Left kidney (tissue), 1 donor: ENCODE measurements at regions not wholly inside any gene's neighbourhood (a gene's known extent, or its start where the extent isn't known, plus 50 kb on each side); places are given as distances from the start of the nearest gene placed in this dataset.

Source experiments
- DNase-seq: peaks from one replicate; pipeline ENCODE4 v3.0.0-alpha.2; 2013

DNA sequence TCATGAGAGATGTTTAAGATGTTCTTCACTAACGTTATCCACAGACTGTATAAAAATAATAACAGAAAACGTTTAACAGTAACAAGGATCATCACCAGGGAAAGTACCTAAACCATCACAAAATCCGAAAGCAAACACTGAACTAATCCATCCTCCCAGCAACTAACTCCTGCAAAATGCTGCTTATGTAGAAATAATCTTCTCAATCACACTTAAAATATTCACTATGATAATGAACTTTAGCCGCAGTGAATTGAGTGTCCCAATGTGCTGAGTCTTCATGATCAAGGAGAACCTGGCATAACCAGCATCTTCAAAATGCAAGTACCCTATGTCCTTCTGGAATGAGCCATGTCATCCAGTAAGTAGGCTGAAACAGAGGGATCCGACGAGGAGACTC, 166.1 kb downstream of the LTN1 start:
- no peak for DNase-seq

DNA sequence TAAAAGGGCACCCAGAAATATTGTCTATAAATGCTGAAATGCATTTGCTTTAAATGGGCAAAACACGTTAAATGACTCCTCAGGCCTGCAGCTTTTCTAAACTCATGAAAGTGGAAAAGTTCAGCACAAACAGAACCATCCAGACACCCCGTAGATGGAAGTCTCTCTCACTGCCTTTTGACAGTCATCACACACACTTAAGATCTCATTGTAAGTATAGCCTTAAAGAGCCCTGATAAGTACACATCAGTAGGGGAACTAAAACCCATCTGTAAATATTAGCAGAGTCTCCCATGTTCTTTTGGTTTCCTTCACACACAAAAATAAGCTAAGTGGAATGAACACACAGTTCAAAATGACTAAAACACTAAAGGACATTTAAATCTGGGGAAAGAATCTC, 166.7 kb downstream of the LTN1 start:
- DNase-seq, result no peak

GRCh38 chr21:28823429-28823828, 169.2 kb downstream of the LTN1 start:
- DNase-seq, result no peak

- peak; percentile 69 for DNase-seq
Measured at GRCh38 chr21:28822486-28823335, 170.0 kb downstream of the LTN1 start.

- DNase-seq, result no peak
Measured at GRCh38 chr21:28822123-28822399, 170.6 kb downstream of the LTN1 start.

GRCh38 chr21:28821276-28822122, 171.2 kb downstream of the LTN1 start:
- DNase-seq, result no peak

DNA sequence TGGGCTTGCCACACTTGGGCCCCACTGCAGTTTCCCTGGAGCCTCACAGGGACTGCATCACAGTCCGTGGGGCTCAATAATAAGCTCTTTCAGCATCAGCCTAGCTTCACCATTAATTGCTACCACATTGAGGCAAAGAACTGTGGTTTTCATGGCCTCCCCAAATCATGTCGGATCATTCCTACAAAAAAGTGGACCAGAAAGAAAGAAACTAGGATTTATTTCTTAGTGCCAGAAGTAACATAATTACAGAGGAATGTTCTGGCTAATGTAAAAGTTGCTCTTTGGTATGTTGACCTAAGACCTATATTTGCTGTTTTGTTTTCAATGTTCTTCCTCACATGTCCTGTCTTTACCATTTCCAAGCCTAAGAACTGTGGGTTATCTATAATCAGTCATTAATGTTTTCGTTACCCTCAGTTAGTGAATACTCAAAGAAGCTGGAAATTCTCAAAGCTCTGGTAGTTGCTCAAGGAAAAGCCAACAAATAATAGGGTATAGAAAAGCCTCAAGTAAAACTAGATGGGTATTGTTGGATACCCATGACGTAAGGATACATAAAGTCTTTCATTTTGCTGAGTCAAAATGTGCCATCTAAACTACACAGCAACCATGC, 173.9 kb downstream of the LTN1 start:
- DNase-seq, result no peak

DNA sequence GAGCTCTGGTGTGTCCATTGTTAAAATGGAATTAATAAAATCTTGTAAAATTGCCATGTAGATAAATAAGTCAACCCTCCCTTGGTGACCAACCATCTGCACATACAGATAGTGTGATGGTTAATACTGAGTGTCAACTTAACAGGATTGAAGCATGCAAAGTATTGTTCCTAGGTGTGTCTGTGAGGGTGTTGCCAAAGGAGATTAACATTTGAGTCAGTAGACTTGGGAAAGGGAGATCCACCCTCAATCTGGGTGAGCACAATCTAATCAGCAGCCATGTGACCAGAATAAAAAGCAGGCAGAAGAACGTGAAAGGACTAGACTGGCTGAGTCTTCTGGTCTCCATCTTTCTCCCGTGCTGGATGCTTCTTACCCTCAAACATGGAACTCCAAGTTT, 174.8 kb downstream of the LTN1 start:
- DNase-seq, result no peak

GRCh38 chr21:28811860-28812259, 180.8 kb downstream of the LTN1 start:
- DNase-seq, result no peak

- DNase-seq, result no peak
Measured at GRCh38 chr21:28810826-28811524, 181.7 kb downstream of the LTN1 start.

- DNase-seq, result no peak
Measured at GRCh38 chr21:28805885-28806284, 186.8 kb downstream of the LTN1 start.

DNA sequence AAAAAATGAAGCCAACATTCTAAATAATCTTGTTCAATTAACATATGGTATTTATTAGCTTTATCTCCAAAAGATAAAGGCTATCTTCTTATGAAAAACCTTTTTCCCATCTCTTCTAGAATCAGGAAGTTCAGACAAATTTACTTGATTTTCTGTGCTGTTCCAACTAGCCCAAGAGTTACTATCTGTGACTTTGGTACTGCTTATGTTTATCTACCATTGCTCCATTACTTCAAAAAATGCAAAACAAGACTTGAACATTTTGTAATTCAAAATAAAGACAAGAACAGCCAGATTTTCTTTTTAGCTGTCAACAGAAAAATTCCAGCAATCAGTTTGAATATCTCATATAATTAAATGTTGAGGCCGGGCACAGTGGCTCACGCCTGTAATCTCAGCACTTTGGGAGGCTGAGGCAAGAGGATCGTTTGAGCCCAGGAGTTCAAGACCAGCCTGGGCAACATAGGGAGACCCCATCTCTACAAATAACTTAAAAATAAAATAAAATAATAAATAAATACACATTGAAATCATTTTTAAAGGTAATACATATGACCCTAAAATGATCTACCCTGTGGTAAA, 188.5 kb downstream of the LTN1 start:
- no peak for DNase-seq

- DNase-seq, result no peak
Measured at GRCh38 chr21:28801906-28802305, 190.8 kb downstream of the LTN1 start.

DNA sequence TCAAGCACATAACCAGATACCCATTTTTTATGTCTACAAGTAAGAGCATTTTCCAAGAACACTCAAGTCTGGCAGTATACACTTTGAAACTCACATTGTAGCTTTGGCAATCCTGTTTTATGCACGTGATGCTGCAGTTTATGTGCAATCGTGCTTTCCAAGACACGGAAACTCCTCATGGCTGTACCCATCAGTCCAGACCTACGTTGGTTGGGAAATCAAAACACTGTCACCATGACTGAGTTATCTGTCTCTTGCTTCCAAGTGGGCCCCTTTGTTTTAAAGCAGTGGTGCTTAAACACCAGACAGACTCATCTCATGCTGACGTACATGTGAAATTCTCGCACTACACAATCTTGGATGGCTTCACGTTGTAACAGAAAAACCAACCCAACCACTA, 192.8 kb downstream of the LTN1 start:
- DNase-seq, result no peak

- DNase-seq, result no peak
Measured at GRCh38 chr21:28798798-28799197, 193.9 kb downstream of the LTN1 start.

- no peak for DNase-seq
Measured at GRCh38 chr21:28795251-28795650, 197.4 kb downstream of the LTN1 start.

DNA sequence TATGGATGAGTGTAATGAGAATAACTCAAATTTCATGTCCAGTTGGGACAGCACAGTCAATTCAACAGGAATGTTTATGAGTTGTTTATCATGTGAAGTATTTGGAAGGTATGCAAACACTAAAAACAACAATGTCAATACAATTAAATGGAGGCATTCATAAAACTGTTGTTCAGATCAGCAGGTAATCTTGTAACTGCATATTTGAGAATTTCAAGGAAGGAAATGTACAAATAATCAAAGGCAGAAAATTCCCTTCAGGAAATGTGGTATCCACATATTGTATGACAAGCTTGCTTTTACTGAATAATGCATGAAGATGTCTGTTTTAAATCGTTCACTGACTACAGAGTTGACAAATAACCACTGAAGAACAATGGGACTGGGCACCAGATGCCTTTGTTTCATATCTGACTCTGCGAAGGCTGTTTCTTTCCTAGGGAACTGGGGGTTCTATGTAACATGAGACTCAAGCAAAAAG, 198.3 kb downstream of the LTN1 start:
- DNase-seq, result no peak

DNA sequence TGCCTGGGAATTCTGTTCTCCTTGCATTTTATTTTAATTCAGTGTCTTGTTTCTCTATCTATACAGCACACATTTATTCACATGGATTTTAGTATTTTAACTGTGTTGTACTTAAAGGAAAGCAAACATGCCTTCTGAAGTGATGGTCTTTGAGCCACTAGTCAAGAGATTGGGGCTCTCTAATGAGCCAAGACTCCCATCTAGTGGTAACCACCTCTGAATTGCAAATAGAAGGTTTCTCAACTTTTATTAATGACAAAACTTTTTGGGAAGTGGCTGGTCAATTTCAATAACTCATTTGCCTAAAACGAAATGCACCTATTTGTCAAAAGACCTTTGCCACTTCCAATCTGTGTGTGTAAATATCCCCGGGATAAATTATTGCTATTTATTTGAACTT, 199.6 kb downstream of the LTN1 start:
- DNase-seq, result peak; percentile 25

- DNase-seq, result no peak
Measured at GRCh38 chr21:28791595-28792282, 200.9 kb downstream of the LTN1 start.

- no peak for DNase-seq
Measured at GRCh38 chr21:28790335-28790734, 202.3 kb downstream of the LTN1 start.

GRCh38 chr21:28789523-28789922, 203.2 kb downstream of the LTN1 start:
- DNase-seq, result no peak
